Ureter (tissue), 1 donor: ENCODE measurements at regions not wholly inside any gene's neighbourhood (a gene's known extent, or its start where the extent isn't known, plus 50 kb on each side); places are given as distances from the start of the nearest gene placed in this dataset.
"Not testable (repeated sequence)": the region's sequence is repeated elsewhere in the genome, so short reads cannot be mapped to it uniquely, and the experiment has no call there.

Experiments
- DNase-seq: peaks from one replicate; pipeline ENCODE4 v3.0.0-alpha.2; 2020; ENCODE audit warnings: low spot score
- donor health status: DM: yes; HTN: yes; CAD: no.

DNA sequence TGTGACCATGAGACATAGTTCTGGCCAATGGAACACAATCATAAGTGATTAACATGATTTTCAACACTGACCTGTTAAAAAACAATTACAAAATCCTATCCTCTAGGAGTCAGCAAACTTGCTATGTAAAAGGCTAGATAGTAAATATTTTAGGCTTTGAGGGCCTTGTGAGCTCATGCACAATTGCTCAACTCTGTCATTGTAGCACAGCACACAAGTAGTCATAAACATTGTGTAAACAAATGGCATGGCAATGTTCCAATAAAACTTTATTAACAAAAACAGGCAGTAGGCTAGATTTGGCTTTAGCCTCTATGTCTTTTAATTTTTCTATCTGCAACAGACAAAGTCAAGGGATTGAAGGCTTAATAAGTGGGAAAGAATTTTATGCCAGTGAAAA, 350.7 kb downstream of the C12orf50 start:
- DNase-seq: no peak

GRCh38 chr12:87676731-87677130, 352.5 kb downstream of the C12orf50 start:
- no peak for DNase-seq

DNA sequence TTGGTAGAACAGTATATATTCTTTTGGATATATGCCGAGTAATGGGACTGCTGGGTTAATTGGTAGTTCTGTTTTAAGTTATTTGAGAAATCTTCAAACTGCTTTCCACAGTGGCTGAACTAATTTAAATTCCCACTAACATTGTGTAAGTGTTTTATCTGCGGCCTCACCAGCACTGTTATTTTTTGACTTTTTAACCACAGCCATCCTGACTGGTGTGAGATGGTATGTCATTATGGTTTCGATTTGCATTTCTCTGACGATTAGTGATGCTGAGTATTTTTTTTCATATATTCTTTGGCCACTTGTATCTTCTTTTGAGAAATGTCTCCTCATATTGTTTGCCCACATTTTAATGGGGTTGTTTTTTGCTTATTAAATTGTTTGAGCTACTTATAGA, 357.4 kb downstream of the C12orf50 start:
- DNase-seq: no peak

DNA sequence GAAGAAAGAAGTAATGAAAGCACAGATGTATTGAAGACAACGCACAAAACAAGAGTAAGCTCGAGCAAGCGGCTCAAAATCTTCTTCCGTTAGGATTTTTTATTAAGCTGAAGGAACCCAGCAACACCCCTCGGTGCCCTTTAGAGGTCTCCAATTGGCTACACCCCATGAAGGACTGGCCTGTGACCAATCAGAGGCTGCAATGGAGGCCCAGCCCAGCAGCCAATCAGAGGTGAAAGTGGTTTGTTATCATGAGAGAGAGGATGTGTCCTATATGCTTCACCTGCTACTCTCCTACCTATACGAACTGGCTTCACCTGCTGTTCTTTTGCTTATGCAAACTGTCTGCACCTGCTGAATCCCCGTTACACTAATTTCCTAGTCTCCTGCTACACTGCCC, 358.8 kb downstream of the C12orf50 start:
- DNase-seq: no peak

DNA sequence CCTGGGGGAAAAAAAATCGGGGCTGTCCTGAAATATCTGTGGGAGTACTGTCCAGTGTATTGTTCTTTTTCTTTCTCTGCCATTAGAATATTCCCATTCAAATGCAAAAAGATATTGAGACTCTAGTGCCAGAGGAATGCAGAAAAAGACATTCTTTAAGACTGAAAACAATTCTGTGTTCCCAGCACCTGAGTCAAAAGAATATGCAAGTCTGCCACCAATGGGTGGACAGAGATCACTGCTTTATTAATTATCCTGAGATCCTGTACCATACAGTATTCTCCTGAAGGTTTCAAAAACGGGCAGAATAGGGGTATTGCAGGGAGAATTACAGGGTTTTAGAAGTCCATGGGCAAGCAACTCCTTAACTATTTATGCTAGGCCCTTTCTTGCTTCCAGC, 361.8 kb downstream of the C12orf50 start:
- no peak for DNase-seq

- DNase-seq: no peak
Observed at GRCh38 chr12:87661786-87662377, 367.3 kb downstream of the C12orf50 start.

DNA sequence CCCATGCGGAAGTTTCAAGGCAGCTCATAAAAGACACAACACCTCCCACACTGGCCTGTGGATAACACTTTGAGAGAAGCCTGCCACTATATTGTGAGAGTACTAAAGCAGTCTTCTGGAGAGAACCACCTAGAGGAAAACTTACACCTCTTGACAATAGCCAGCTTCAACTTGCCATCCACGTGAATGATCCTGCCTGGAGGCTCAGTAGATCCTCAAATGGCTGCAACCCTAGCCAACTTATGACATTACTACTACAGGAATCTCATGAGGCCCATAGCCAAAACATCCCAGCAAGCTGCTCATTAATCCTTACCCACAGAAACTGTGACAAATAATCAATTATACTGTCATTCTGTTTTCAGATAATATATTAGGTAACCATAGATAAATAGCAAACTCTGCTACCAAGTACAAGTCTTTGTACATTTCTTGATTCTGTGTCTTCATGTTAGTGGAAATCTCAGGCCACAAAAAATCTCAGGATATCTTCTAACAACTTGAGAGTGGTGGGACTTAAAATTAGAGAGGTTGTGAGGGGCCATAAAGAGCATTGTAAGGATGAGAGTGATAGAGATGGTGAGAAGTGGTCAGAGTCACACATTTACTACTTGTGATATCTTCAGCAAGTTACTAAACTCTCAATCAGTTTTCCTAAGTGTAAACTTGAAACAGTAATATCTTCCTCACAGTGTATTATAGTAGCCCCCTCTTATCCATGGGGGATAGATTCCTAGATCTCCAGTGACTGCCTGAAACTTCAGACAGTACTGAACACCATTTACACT, 368.0 kb downstream of the C12orf50 start:
- DNase-seq: no peak

- DNase-seq: no peak
Observed at GRCh38 chr12:87660291-87660690, 368.9 kb downstream of the C12orf50 start.

DNA sequence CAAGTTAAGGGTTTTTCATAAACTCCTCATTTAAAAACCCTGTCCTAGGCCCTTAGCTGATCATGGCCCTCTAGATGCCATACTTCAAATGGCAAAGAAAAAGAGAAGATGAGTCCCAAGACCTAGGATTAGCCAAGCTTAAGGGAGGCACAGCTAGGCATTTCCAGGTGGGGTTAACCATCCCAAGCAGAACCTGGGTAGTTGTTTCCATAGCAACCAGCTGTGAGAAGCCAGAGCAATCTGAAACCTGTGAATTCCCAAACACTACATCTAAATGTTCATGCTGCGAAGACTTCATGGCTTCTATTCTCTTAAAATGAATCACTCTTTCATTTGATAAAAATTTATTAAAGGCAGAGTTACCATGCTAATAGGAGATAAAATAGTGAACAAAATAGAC, 372.9 kb downstream of the C12orf50 start:
- no peak for DNase-seq

GRCh38 chr12:87651670-87652425, 377.4 kb downstream of the C12orf50 start:
- no peak for DNase-seq

- no peak for DNase-seq
Observed at GRCh38 chr12:87642245-87642644, 387.0 kb downstream of the C12orf50 start.

DNA sequence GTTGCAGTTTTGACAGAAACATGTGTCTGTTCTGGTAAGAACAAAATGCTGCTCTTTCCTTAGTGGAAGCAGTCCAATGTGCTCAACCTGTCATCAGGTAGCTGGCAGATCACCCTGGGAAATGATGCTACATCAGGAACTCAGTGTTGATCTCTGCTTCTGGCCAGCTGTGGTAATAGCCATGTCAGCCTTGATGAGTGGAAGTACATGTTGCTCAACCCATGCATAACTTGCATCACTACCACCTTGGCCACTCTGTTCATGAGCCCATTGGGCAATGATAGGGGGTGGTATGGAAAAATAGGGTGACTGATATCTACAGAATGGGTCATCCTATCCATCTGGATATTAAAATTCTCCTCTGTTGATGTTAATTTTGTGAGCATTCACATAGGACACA, 411.0 kb downstream of the C12orf50 start:
- no peak for DNase-seq

DNA sequence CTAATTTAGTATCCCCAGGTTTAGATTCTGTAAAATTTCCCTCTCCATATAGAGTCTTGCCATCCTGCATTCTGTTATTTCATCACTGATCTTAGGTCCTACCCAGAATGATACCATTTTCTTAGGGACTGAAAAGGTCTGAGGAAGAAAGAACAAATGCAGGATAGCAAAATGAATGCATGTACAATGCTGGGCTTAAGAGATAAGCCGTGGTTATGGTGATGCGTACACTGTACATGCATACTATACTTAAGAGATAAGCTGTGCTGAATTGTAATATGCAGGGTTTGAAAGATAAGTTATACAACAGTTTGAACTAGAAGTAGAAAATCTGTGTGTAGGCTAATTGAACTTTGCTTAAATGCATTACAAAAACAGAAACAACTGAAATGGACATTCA, 416.2 kb downstream of the C12orf50 start:
- no peak for DNase-seq

DNA sequence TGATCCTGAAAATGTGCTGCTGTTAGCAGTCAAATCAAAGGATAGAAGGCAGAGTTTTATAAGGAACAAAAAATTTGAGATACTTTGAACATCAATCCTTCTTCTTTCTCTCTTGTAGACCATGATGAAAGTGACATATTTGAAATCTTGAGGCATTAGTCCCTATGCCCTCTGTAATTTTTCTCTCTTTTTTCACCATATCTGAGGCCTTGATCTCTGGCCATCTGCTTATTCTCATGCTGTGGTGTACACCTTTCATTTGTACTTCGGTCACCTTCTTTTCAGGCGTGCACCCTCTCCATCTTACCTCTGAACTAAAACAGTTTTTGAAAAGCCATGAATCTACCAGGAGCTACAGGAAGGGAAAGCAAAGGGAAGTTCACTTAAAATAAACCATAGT, 420.9 kb downstream of the C12orf50 start:
- DNase-seq: no peak

DNA sequence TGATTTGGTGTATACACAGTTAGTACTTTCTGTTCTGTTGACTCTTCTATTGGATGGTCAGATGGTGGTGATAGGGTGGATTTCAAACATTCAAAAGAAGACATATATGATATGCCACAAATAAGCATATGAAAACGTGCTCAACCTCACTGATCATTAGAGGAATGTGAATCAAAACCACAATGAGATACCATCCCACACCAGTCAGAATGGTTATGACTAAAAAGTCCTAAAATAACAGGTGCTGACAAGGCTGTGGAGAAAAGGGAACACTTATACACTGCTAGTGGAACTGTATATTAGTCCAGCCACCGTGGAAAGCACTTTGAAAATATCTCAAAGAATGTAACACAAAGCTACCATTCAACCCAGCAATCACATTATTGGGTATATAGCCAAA, 425.5 kb downstream of the C12orf50 start:
- DNase-seq: no peak

DNA sequence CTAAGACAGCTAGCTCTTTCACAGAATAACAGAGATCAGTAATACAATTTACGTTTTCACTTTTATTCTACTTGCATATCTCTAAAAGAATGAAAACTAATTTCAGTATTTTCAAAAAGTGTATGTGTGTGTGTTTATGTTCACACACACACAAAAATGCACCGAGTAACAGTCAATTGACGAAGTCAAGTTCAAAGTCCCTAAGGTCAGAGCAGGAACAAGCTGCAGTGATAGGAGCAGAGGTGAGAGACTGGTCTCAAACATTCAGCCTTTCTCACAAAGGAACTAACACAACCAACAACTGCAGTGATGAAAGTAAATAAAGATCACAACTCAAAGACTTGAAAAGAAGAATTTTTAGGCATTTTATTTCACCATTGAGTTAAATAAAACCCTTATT, 429.7 kb downstream of the C12orf50 start:
- DNase-seq: no peak

- DNase-seq: no peak
Observed at GRCh38 chr12:87597114-87597513, 432.1 kb downstream of the C12orf50 start.

GRCh38 chr12:87596636-87597035, 432.6 kb downstream of the C12orf50 start:
- no peak for DNase-seq

DNA sequence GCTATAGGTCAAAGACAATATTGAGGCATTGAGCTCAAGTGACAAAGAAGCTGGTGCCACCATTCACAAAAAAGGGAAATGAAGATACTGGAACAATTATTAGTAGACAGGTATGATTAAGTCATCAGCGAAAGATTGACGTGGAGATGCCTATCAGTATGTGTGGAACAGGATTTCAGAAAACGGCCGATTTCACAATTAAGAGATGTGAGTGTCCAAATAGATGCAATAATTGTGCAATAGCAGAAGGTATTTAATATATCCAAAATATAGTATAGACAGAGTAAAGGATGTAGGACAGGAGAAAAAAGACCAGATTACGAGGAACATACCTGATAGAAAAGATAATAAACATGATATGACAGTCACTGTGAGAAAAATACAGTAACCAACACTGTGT, 433.1 kb downstream of the C12orf50 start:
- DNase-seq: no peak

DNA sequence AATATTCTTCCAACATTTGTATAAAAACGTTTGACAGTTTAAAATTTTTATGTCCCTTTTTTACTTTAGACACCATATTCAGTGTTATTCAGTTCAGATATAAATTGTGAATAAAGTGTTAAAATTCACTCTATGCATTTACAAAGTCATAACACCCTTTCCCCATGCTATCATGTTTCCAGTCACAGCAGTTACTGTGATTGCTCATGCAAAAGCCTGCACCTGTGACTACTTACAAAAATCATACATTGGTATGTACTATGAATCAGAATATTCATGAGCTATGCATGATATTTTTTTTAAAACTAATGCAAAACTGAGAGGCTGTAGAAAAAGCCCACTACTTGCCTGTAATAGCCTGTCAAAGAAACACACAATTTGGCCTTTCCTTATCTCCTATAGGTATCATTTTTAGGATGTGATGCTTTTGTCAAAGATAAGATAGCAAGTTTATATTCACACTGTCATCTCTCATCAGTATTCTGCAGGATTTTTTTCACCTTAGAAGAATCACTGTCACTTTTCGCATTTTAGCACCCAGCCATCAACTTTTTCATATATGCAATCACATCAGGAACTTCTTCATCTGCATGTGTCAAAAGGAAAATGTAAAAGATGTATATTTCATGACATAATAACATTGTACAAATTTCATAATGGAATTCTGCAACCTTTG, 443.2 kb downstream of the C12orf50 start:
- DNase-seq: no peak

DNA sequence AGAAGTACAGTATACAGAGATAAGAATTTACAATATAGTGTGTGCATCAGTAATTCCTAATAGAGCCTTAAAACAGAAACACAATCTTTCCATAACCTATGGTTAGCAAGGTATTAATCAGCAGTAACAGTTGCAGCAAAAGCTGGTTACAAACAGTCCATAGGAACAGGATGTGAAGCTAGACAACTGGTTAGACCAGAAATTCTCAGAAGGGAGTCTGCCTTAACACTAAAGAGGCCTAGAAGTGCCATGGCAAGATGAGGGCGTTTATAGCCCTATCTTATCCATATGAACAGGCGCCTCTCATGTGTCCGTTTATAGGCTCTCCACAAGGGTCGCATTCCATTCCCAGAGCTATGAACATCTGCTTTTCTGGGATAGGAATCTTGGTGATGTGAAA, 450.1 kb downstream of the C12orf50 start:
- not testable (repeated sequence) for DNase-seq

DNA sequence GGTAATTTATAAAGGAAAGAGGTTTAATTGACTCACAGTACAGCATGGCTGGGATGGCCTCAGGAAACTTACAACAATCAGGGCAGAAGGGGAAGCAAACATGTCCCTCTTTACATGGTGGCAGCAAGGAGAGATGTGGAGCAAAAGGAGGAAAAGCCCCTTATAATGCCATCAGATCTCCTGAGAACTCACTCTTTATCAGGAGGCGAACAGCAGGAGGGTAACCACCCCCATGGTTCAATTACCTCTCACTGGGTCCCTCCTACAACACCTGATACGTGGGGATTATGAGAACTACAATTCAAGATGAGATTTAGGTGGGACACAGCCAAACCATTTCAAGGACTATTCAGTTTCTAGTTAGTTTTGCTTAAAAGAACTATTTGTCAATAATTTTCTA, 453.3 kb downstream of the C12orf50 start:
- no peak for DNase-seq
